A549 (cell line): ENCODE measurements at regions not wholly inside any gene's neighbourhood (a gene's known extent, or its start where the extent isn't known, plus 50 kb on each side); places are given as distances from the start of the nearest gene placed in this dataset.
A peak's percentile ranks its signal among the peaks of the same experiment; 100 is the strongest.

Experiments
- ATAC-seq, 2 experiments: fragments of 200-7000 bp in 1 of 2; fragments of >200 bp in 1 of 2; cut with Nextera tagmentation in 1 of 2; cut with Tn5 transposase in 1 of 2; 3 replicates each; pipeline versions ENCODE4 v1.8.0 to v1.9.1; 2018 to 2020; ENCODE audit warnings: mild to moderate bottlenecking in 1 of 2, moderate library complexity in 1 of 2
- CTCF ChIA-PET: fragments of 300-600 bp; sonication (Branson Sonifier 250); formaldehyde crosslinking; extraction: SDS; loops from one replicate; lab custom pipeline; 2021; ENCODE audit warnings: antibody characterized with exemption, inconsistent platforms; lab: Yijun Ruan, JAX
- POLR2A ChIA-PET: fragments of 350-600 bp; formaldehyde crosslinking; extraction: SDS; loops from one replicate; lab custom pipeline; 2021; ENCODE audit warnings: antibody characterized with exemption, inconsistent platforms; lab: Yijun Ruan, JAX
- DNase-seq, 2 experiments: peaks; one replicate each; pipeline versions ENCODE4 v3.0.0 to v3.0.0-alpha.2; 2011 to 2016; ENCODE audit warnings: low read depth in 1 of 2, low spot score in 1 of 2
- FAIRE-seq: peaks from 2 replicates; lab custom pipeline; 2011; peaks lifted over from hg19 to GRCh38; lab: Jason Lieb, UNC
- H3K27ac ChIP-seq, 2 experiments: fragments of >200 bp; sonication (Bioruptor Twin); formaldehyde crosslinking; 3 replicates each; pipeline ENCODE4 v1.5.1; 2016 to 2017
- H3K4me1 ChIP-seq: fragments of >200 bp; sonication (Bioruptor Twin); formaldehyde crosslinking; 3 replicates; pipeline ENCODE4 v1.6.1; 2016
- H3K4me2 ChIP-seq: fragments of >200 bp; sonication (Bioruptor Twin); formaldehyde crosslinking; 3 replicates; pipeline ENCODE4 v1.6.1; 2016
- H3K4me3 ChIP-seq: fragments of >200 bp; sonication (Bioruptor Twin); formaldehyde crosslinking; 3 replicates; pipeline ENCODE4 v1.5.1; 2016
- H3K9me3 ChIP-seq: fragments of >200 bp; sonication (Bioruptor Twin); formaldehyde crosslinking; 3 replicates; pipeline ENCODE4 v1.6.1; 2016
- BHLHE40 ChIP-seq: IDR thresholded peaks from 2 replicates; pipeline ENCODE4 v1.6.1; 2012; ENCODE audit warnings: low read depth, low read length, inconsistent platforms
- CBX2 ChIP-seq: fragments of 200-600 bp; sonication (generic); IDR thresholded peaks from 2 replicates; pipeline ENCODE4 v1.6.1; 2016; ENCODE audit warnings: low read depth, mild to moderate bottlenecking, borderline replicate concordance
- CBX8 ChIP-seq: fragments of 200-600 bp; sonication (generic); IDR thresholded peaks from 2 replicates; pipeline ENCODE4 v1.6.1; 2016
- CHD4 ChIP-seq: fragments of 200-600 bp; sonication (generic); IDR thresholded peaks from 2 replicates; pipeline ENCODE4 v1.6.1; 2016; ENCODE audit warnings: antibody characterized with exemption, mild to moderate bottlenecking, borderline replicate concordance
- EP300 ChIP-seq, 2 experiments: fragments of >200 bp; sonication (Bioruptor Twin); formaldehyde crosslinking; IDR thresholded peaks; 2 replicates in 1 of 2; 3 replicates in 1 of 2; pipeline ENCODE4 v1.6.1; 2016 to 2017
- ESRRA ChIP-seq: fragments of 150-350 bp; IDR thresholded peaks from 2 replicates; pipeline ENCODE4 v1.6.1; 2014; ENCODE audit warnings: mild to moderate bottlenecking, low read length, borderline replicate concordance
- FOSL2 ChIP-seq, 2 experiments: fragments of 450-650 bp in 1 of 2; fragments of >200 bp in 1 of 2; sonication (Bioruptor Twin) in 1 of 2; formaldehyde crosslinking; IDR thresholded peaks; 2 replicates each; pipeline versions ENCODE4 v1.5.0 to v1.6.1; 2016 to 2020; ENCODE audit warnings: mild to moderate bottlenecking in 1 of 2, moderate library complexity in 1 of 2
- GATA3 ChIP-seq: IDR thresholded peaks from 2 replicates; pipeline ENCODE4 v1.6.1; 2012; ENCODE audit warnings: borderline replicate concordance
- HDAC2 ChIP-seq: fragments of 200-600 bp; sonication (generic); IDR thresholded peaks from 2 replicates; pipeline ENCODE4 v1.6.1; 2016
- HOXB13 ChIP-seq: fragments of 250-450 bp; sonication (Bioruptor Pico); IDR thresholded peaks from 2 replicates; pipeline ENCODE4 v1.5.0; 2020; ENCODE audit warnings: low read depth, mild to moderate bottlenecking, moderate library complexity
- HOXB5 ChIP-seq: fragments of 250-450 bp; sonication (Bioruptor Pico); IDR thresholded peaks from 2 replicates; pipeline ENCODE4 v1.5.0; 2020; ENCODE audit warnings: mild to moderate bottlenecking, moderate library complexity
- JUNB ChIP-seq: fragments of >200 bp; sonication (Bioruptor Twin); formaldehyde crosslinking; IDR thresholded peaks from 2 replicates; pipeline ENCODE4 v1.6.1; 2016
- KDM1A ChIP-seq: fragments of 200-600 bp; sonication (generic); IDR thresholded peaks from 2 replicates; pipeline ENCODE4 v1.6.1; 2016; ENCODE audit warnings: low read depth, mild to moderate bottlenecking
- KDM5A ChIP-seq: fragments of 200-600 bp; sonication (generic); IDR thresholded peaks from 2 replicates; pipeline ENCODE4 v1.6.1; 2016; ENCODE audit warnings: antibody characterized with exemption, mild to moderate bottlenecking
- NFE2L2 ChIP-seq: fragments of 150-350 bp; conservative IDR thresholded peaks from 2 replicates; pipeline ENCODE4 v1.6.1; 2014; ENCODE audit warnings: low read length
- NR3C1 ChIP-seq: fragments of >200 bp; sonication (Bioruptor Twin); formaldehyde crosslinking; IDR thresholded peaks from 3 replicates; pipeline ENCODE4 v1.6.1; 2017
- SREBF2 ChIP-seq: fragments of 450-650 bp; IDR thresholded peaks from 2 replicates; pipeline ENCODE4 v1.6.1; 2014; ENCODE audit warnings: mild to moderate bottlenecking, moderate library complexity
- ZNF302 ChIP-seq: fragments of 250-450 bp; sonication (Bioruptor Pico); IDR thresholded peaks from 2 replicates; pipeline ENCODE4 v1.9.0; 2021; ENCODE audit warnings: inconsistent platforms, mild to moderate bottlenecking, moderate library complexity
- WGBS: methylation state at CpG from one replicate; pipeline ENCODE4 v1.1.6; 2017; ENCODE audit errors: missing lambda C conversion rate; 5-methylcytosine and 5-hydroxymethylcytosine counted together
- TF ChIP-seq, protein P1 (sequence below): IDR thresholded peaks from 2 replicates; pipeline ENCODE4 v1.6.1; 2012; ENCODE audit warnings: low read depth, borderline replicate concordance
- TF ChIP-seq, protein P2 (sequence below): IDR thresholded peaks from 2 replicates; pipeline ENCODE4 v1.6.1; 2012
- TF ChIP-seq, protein P3 (sequence below): IDR thresholded peaks from 2 replicates; pipeline ENCODE4 v1.6.1; 2012
- TF ChIP-seq, protein P4 (sequence below): fragments of 200-600 bp; sonication (generic); IDR thresholded peaks from 2 replicates; pipeline ENCODE4 v1.6.1; 2016; ENCODE audit warnings: antibody characterized with exemption, mild to moderate bottlenecking, moderate library complexity

DNA sequence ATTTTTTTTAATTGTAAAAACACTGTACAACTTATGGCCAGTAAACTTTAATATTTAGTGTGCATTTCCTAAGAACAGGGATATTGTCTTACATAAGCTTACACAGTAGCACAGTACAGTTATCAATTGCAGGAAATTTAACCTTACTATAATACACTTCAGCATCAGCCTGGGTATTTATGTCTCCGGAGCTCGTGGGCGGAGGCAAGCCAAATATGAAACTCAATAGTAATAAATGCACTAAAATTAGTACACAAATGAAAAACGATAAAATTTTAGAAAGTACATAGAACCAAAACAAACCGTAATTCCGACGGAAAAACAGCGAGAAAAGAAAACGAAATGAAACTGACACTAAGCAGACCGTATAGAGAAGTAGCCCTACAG, 91.2 kb downstream of the ANXA2R start:
- Histone ChIP-seq H3K9me3 (peaks cover 29% of the 10 kb centered on the region), H3K27ac (peak overlapping the region; percentile 95 to 99), H3K4me2 (peak overlapping the region; percentile 89), H3K4me1 (peaks cover 28% of the 10 kb centered on the region), H3K4me3 (peak overlapping the region; percentile 37; the same call in 1 of the 3 replicates)
- ATAC-seq (no peak), FAIRE-seq (no peak), DNase-seq (no peak)
- TF ChIP-seq CHD4 (0 out of 2 replicates have a peak, but pooled peaks have one; percentile 12), SREBF2 (no peak)
- CTCF ChIA-PET = interaction anchor here (0.6 to 6.2 kb wide), 14 partner anchors 8 to 116 kb away, joined by 3 to 82 read pairs (median 4); no protein-coding TSS in a partner anchor
- 40% methylated on average over 10 of the region's 10 CpGs for WGBS
- POLR2A ChIA-PET = interaction anchor here (1.0 to 3.1 kb wide), 11 partner anchors 22 to 172 kb away, joined by 3 to 57 read pairs (median 8); partner anchors contain the start of gene ZNF131

DNA sequence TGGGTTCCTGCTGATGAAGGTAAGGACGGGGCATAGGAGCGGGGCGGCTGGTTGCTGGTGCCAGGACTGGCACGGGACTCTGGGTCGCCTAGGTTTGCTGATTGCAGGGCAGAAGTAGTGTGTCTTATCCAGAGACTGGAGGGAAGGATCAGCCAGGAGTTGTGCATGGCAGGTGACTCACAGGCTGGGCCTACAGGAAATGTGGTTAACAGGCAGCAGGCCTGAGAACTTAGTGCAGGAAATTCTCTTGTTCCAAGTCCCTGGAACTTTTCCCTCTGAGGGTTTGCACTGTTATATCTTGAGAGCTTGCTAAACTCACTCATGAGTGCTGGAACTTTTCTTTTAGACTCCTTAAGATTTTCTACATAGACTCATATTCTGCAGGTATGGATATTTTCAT, 95.1 kb downstream of the ANXA2R start:
- no peak for TF ChIP-seq JUNB
- TF ChIP-seq, protein P1, sequence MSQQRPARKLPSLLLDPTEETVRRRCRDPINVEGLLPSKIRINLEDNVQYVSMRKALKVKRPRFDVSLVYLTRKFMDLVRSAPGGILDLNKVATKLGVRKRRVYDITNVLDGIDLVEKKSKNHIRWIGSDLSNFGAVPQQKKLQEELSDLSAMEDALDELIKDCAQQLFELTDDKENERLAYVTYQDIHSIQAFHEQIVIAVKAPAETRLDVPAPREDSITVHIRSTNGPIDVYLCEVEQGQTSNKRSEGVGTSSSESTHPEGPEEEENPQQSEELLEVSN = peak; percentile 36; the same call in 1 of the 2 replicates
- no peak for TF ChIP-seq FOSL2 (IDR thresholded peaks at IDR 0.05)
- TF ChIP-seq FOSL2 (CRISPR knock-in tag; IDR thresholded peaks at IDR 0.05) = peak; percentile 57
- TF ChIP-seq, protein P2, sequence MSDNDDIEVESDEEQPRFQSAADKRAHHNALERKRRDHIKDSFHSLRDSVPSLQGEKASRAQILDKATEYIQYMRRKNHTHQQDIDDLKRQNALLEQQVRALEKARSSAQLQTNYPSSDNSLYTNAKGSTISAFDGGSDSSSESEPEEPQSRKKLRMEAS = peak; percentile 56; the same call in 1 of the 2 replicates
- no peak for TF ChIP-seq HOXB13 (CRISPR knock-in tag)
- no peak for TF ChIP-seq CBX8
- ATAC-seq (peak; percentile 62 to 69; a peak in 5 of 6 replicates), DNase-seq (peak; percentile 49 to 69), FAIRE-seq (no peak)
- Histone ChIP-seq H3K9me3 (no peaks in the 10 kb centered on the region), H3K4me2 (0 out of 3 replicates have a peak overlapping the region, but pooled peaks have one; percentile 5), H3K27ac (peak overlapping the region; percentile 43 to 80), H3K4me1 (peaks cover 35% of the 10 kb centered on the region), H3K4me3 (no peak overlapping the region)
- ChIA-PET CTCF (no interaction called here), POLR2A (no interaction called here)
- 65% methylated on average over 5 of the region's 5 CpGs for WGBS

DNA sequence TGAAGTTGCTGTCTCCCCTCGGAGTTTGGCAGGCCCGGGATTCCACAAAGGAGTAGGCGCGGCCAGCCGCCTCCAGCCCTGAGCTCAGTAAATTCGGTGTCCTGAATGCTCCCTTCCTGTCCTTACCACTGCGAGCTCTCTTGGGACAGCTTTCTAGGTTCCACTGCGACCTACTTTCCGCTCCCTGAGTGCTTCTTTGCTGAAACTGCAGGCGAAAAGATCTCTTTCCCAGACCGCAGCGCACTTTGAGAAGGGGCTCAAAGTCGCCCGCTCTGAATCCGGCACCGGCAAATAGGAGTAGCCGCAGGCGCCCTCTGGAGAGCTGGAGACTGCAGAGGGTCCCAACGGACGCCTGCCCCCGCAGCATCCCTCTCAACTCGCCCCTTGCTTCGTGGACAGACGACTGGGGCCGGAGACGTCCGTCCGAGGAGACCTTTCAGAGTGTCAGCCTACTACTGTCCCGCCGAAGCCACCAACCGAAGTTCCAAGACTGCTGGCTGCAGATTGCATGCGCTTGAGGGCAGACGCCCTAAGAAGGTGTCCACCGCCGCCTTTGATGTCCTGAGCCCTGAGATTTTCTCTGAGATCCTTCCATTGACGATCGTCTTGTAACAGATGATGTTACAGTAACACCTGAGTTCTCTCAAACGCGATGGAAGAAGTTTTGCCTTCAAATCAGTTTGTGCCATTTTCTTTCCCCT, 96.0 kb downstream of the ANXA2R start:
- 93% methylated on average over 36 of the region's 39 CpGs for WGBS
- Histone ChIP-seq H3K4me3 (no peak overlapping the region), H3K27ac (peak overlapping the region in 1 of 2 experiments; percentile 80; a peak in 4 of 6 replicates), H3K4me2 (no peak overlapping the region), H3K9me3 (no peaks in the 10 kb centered on the region)
- DNase-seq (no peak), FAIRE-seq (no peak)
- TF ChIP-seq ZNF302 (CRISPR knock-in tag) = no peak
- no peak for TF ChIP-seq GATA3
- no peak for TF ChIP-seq KDM1A
- TF ChIP-seq NR3C1 = no peak
- TF ChIP-seq CBX2 = no peak
- no peak for TF ChIP-seq HOXB5 (CRISPR knock-in tag)
- TF ChIP-seq, all 56 proteins: peak for 0
- H3K4me1 ChIP-seq = peaks cover 30% of the 10 kb centered on the region
- CTCF ChIA-PET = interaction anchor here (2.0 kb wide), 1 partner anchor 32 kb away, joined by 6 read pairs; no protein-coding TSS in a partner anchor
- ATAC-seq = no peak
- POLR2A ChIA-PET = no interaction called here

DNA sequence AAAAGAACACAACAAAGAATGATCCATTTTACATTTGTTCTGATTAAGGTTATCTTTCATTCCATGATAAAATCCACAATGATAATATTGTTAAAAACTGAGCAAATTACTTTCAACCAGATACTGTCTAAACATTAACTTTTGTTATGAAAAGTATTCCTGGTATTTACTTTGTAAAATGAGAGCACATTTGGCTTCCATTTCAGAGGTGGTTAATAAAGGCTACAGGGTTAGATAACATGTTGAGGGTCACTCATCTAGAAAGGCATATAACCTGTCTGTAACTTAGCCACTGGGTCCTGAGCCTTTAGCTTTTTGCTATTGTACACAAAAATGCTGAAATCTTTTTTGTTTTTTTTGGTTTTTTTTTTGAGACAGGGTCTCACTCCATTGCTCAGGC, 99.3 kb downstream of the ANXA2R start:
- POLR2A ChIA-PET = no interaction called here
- TF ChIP-seq, protein P3, sequence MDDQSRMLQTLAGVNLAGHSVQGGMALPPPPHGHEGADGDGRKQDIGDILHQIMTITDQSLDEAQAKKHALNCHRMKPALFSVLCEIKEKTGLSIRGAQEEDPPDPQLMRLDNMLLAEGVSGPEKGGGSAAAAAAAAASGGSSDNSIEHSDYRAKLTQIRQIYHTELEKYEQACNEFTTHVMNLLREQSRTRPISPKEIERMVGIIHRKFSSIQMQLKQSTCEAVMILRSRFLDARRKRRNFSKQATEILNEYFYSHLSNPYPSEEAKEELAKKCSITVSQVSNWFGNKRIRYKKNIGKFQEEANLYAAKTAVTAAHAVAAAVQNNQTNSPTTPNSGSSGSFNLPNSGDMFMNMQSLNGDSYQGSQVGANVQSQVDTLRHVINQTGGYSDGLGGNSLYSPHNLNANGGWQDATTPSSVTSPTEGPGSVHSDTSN = no peak
- TF ChIP-seq EP300 (IDR thresholded peaks at IDR 0.05) (no peak), CBX2 (no peak), BHLHE40 (no peak), KDM1A (no peak), CBX8 (no peak), FOSL2 (IDR thresholded peaks at IDR 0.05) (no peak), FOSL2 (CRISPR knock-in tag; IDR thresholded peaks at IDR 0.05) (no peak), HDAC2 (no peak), ESRRA (no peak), KDM5A (no peak), NFE2L2 (no peak), NR3C1 (no peak), GATA3 (no peak)
- TF ChIP-seq, protein P4, sequence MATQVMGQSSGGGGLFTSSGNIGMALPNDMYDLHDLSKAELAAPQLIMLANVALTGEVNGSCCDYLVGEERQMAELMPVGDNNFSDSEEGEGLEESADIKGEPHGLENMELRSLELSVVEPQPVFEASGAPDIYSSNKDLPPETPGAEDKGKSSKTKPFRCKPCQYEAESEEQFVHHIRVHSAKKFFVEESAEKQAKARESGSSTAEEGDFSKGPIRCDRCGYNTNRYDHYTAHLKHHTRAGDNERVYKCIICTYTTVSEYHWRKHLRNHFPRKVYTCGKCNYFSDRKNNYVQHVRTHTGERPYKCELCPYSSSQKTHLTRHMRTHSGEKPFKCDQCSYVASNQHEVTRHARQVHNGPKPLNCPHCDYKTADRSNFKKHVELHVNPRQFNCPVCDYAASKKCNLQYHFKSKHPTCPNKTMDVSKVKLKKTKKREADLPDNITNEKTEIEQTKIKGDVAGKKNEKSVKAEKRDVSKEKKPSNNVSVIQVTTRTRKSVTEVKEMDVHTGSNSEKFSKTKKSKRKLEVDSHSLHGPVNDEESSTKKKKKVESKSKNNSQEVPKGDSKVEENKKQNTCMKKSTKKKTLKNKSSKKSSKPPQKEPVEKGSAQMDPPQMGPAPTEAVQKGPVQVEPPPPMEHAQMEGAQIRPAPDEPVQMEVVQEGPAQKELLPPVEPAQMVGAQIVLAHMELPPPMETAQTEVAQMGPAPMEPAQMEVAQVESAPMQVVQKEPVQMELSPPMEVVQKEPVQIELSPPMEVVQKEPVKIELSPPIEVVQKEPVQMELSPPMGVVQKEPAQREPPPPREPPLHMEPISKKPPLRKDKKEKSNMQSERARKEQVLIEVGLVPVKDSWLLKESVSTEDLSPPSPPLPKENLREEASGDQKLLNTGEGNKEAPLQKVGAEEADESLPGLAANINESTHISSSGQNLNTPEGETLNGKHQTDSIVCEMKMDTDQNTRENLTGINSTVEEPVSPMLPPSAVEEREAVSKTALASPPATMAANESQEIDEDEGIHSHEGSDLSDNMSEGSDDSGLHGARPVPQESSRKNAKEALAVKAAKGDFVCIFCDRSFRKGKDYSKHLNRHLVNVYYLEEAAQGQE = no peak

More for the DNA sequence above, 99.3 kb downstream of the ANXA2R start:
- H3K27ac ChIP-seq = peak overlapping the region in 1 of 2 experiments; percentile 71; a peak in 3 of 6 replicates
- H3K9me3 ChIP-seq = no peaks in the 10 kb centered on the region
- H3K4me1 ChIP-seq = peaks cover 27% of the 10 kb centered on the region
- no peak overlapping the region for H3K4me3 ChIP-seq
- CTCF ChIA-PET = interaction anchor here (0.9 to 3.7 kb wide), 4 partner anchors 9 to 100 kb away, joined by 3 to 19 read pairs (median 4); no protein-coding TSS in a partner anchor
- no peak for DNase-seq
- peak overlapping the region; percentile 58 for H3K4me2 ChIP-seq
- no peak for FAIRE-seq
- ATAC-seq = no peak
